ENCODE measurements at regions not wholly inside any gene's neighbourhood (a gene's known extent, or its start where the extent isn't known, plus 50 kb on each side); places are given as distances from the start of the nearest gene placed in this dataset.
"Not testable (repeated sequence)": the region's sequence is repeated elsewhere in the genome, so short reads cannot be mapped to it uniquely, and the experiment has no call there.

DNA sequence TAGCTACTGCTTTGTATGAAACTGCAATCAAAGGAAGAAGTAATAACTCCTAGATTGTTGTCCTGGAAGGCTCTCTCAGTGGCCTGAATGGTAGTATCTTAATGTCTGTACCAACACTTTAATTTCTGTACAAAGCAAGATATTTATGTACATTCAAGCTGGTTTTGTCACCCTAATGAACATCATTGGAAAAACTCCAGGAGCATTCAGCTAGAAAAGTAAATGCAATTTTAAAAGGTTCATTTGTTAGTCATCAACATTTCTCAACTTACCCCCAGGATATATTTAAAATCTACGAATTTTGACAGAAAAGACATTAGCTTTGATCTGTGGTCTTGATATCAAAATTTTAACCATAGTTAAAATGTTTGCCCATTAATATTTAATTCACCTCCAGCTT lies 80.0 kb upstream of the FGF13 start:
- DNase-seq (ENCODE audit: insufficient read length) (no peak), FAIRE-seq (no peak)
- TF ChIP-seq POLR2AphosphoS5 (IDR thresholded peaks at IDR 0.05; ENCODE audit: low read depth, low read length): no peak
- no peak for TF ChIP-seq TAF1 (IDR thresholded peaks at IDR 0.05; ENCODE audit: borderline replicate concordance, low read depth, low read length)
- no peak for TF ChIP-seq POLR2A (IDR thresholded peaks at IDR 0.05; ENCODE audit: low read depth, low read length)

- no peak for TF ChIP-seq POLR2AphosphoS5 (IDR thresholded peaks at IDR 0.05; ENCODE audit: low read depth, low read length)
- TF ChIP-seq TAF1 (IDR thresholded peaks at IDR 0.05; ENCODE audit: borderline replicate concordance, low read depth, low read length): no peak
- TF ChIP-seq POLR2A (IDR thresholded peaks at IDR 0.05; ENCODE audit: low read depth, low read length): no peak
- FAIRE-seq: no peak
- DNase-seq (ENCODE audit: insufficient read length): no peak
Measured at GRCh38 chrX:138788771-138789170, 77.3 kb upstream of the FGF13 start.

- FAIRE-seq: not testable (repeated sequence)
Measured at GRCh38 chrX:138778576-138778909, 67.0 kb upstream of the FGF13 start.

GRCh38 chrX:138777908-138778575 lies 66.5 kb upstream of the FGF13 start:
- FAIRE-seq; DNase-seq (ENCODE audit: insufficient read length): not testable (repeated sequence)

More at GRCh38 chrX:138778576-138778909, 67.0 kb upstream of the FGF13 start:
- not testable (repeated sequence) for DNase-seq (ENCODE audit: insufficient read length)

- FAIRE-seq (no peak), DNase-seq (ENCODE audit: insufficient read length) (no peak)
- TF ChIP-seq POLR2AphosphoS5 (IDR thresholded peaks at IDR 0.05; ENCODE audit: low read depth, low read length) (no peak), TAF1 (IDR thresholded peaks at IDR 0.05; ENCODE audit: borderline replicate concordance, low read depth, low read length) (no peak), POLR2A (IDR thresholded peaks at IDR 0.05; ENCODE audit: low read depth, low read length) (no peak)
Measured at GRCh38 chrX:138777230-138777629, 65.7 kb upstream of the FGF13 start.

GRCh38 chrX:138775517-138775916 lies 64.0 kb upstream of the FGF13 start:
- FAIRE-seq: peak; percentile 73
- DNase-seq (ENCODE audit: insufficient read length): no peak

GRCh38 chrX:138771047-138771446 lies 59.5 kb upstream of the FGF13 start:
- TF ChIP-seq POLR2AphosphoS5 (IDR thresholded peaks at IDR 0.05; ENCODE audit: low read depth, low read length) (no peak), POLR2A (IDR thresholded peaks at IDR 0.05; ENCODE audit: low read depth, low read length) (no peak), TAF1 (IDR thresholded peaks at IDR 0.05; ENCODE audit: borderline replicate concordance, low read depth, low read length) (no peak)
- FAIRE-seq (no peak), DNase-seq (ENCODE audit: insufficient read length) (no peak)

More at GRCh38 chrX:138775517-138775916, 64.0 kb upstream of the FGF13 start:
- TF ChIP-seq TAF1 (IDR thresholded peaks at IDR 0.05; ENCODE audit: borderline replicate concordance, low read depth, low read length) (no peak), POLR2A (IDR thresholded peaks at IDR 0.05; ENCODE audit: low read depth, low read length) (no peak), POLR2AphosphoS5 (IDR thresholded peaks at IDR 0.05; ENCODE audit: low read depth, low read length) (no peak)

GRCh38 chrX:138769918-138770317 lies 58.4 kb upstream of the FGF13 start:
- DNase-seq (ENCODE audit: insufficient read length): no peak
- TF ChIP-seq POLR2AphosphoS5 (IDR thresholded peaks at IDR 0.05; ENCODE audit: low read depth, low read length) (no peak), TAF1 (IDR thresholded peaks at IDR 0.05; ENCODE audit: borderline replicate concordance, low read depth, low read length) (no peak), POLR2A (IDR thresholded peaks at IDR 0.05; ENCODE audit: low read depth, low read length) (no peak)
- FAIRE-seq: no peak

GRCh38 chrX:138765051-138765450 lies 53.5 kb upstream of the FGF13 start:
- FAIRE-seq (no peak), DNase-seq (ENCODE audit: insufficient read length) (no peak)
- TF ChIP-seq TAF1 (IDR thresholded peaks at IDR 0.05; ENCODE audit: borderline replicate concordance, low read depth, low read length) (no peak), POLR2AphosphoS5 (IDR thresholded peaks at IDR 0.05; ENCODE audit: low read depth, low read length) (no peak), POLR2A (IDR thresholded peaks at IDR 0.05; ENCODE audit: low read depth, low read length) (no peak)

GRCh38 chrX:138763761-138764160 lies 52.2 kb upstream of the FGF13 start:
- TF ChIP-seq POLR2AphosphoS5 (IDR thresholded peaks at IDR 0.05; ENCODE audit: low read depth, low read length): no peak
- TF ChIP-seq TAF1 (IDR thresholded peaks at IDR 0.05; ENCODE audit: borderline replicate concordance, low read depth, low read length): no peak
- no peak for TF ChIP-seq POLR2A (IDR thresholded peaks at IDR 0.05; ENCODE audit: low read depth, low read length)
- DNase-seq (ENCODE audit: insufficient read length) (no peak), FAIRE-seq (no peak)

- no peak for DNase-seq (ENCODE audit: insufficient read length)
- FAIRE-seq: no peak
- TF ChIP-seq TAF1 (IDR thresholded peaks at IDR 0.05; ENCODE audit: borderline replicate concordance, low read depth, low read length) (no peak), POLR2A (IDR thresholded peaks at IDR 0.05; ENCODE audit: low read depth, low read length) (no peak), POLR2AphosphoS5 (IDR thresholded peaks at IDR 0.05; ENCODE audit: low read depth, low read length) (no peak)
Measured at GRCh38 chrX:138761380-138761779, 49.9 kb upstream of the FGF13 start.
